H1 (cell line): ENCODE measurements at regions not wholly inside any gene's neighbourhood (a gene's known extent, or its start where the extent isn't known, plus 50 kb on each side); places are given as distances from the start of the nearest gene placed in this dataset.

Experiments
- CBX5 ChIP-seq: fragments of 300-800, 300-1000 bp; sonication (generic); IDR thresholded peaks from 2 replicates; pipeline ENCODE4 v1.7.1; 2016; ENCODE audit warnings: antibody characterized with exemption, low read length, low read depth
- CHD2 ChIP-seq: IDR thresholded peaks from 2 replicates; pipeline ENCODE4 v1.6.1; 2012; ENCODE audit warnings: low read length, improper control_type of control experiment
- JUND ChIP-seq: IDR thresholded peaks from 2 replicates; pipeline ENCODE4 v1.6.1; 2011; ENCODE audit warnings: mild to moderate bottlenecking, improper control_type of control experiment, low read length
- NRF1 ChIP-seq: IDR thresholded peaks from 2 replicates; pipeline ENCODE4 v1.6.1; 2011; ENCODE audit warnings: mild to moderate bottlenecking, low read depth, low read length, improper control_type of control experiment
- POLR2A ChIP-seq, 2 experiments: IDR thresholded peaks; 1 replicate in 1 of 2; 2 replicates in 1 of 2; pipeline ENCODE4 v1.6.1; 2011; ENCODE audit warnings: low read depth in 2 of 2, low read length in 2 of 2, mild to moderate bottlenecking in 2 of 2; ENCODE audit errors: control extremely low read depth in 1 of 2
- RAD21 ChIP-seq, 2 experiments: IDR thresholded peaks in 1 of 2; conservative IDR thresholded peaks in 1 of 2; 2 replicates each; pipeline ENCODE4 v1.6.1; 2011; ENCODE audit warnings: low read depth in 2 of 2, low read length in 2 of 2, improper control_type of control experiment in 1 of 2, inconsistent platforms in 1 of 2, mild to moderate bottlenecking in 1 of 2, moderate library complexity in 1 of 2
- SP1 ChIP-seq: IDR thresholded peaks from 2 replicates; pipeline ENCODE4 v1.6.1; 2011; ENCODE audit warnings: low read depth, low read length
- SP4 ChIP-seq: IDR thresholded peaks from 2 replicates; pipeline ENCODE4 v1.6.1; 2012; ENCODE audit warnings: low read length, inconsistent platforms
- SRF ChIP-seq: IDR thresholded peaks from 2 replicates; pipeline ENCODE4 v1.6.1; 2011; ENCODE audit warnings: mild to moderate bottlenecking, low read depth, low read length, moderate library complexity
- TAF1 ChIP-seq: IDR thresholded peaks from 2 replicates; pipeline ENCODE4 v1.6.1; 2011; ENCODE audit warnings: mild to moderate bottlenecking, low read depth, low read length
- TF ChIP-seq, protein P1 (sequence below), 3 experiments: IDR thresholded peaks; 1 replicate in 2 of 3; 2 replicates in 1 of 3; pipeline versions ENCODE4 v1.5.1 to v1.6.1; 2011; ENCODE audit warnings: low read length in 3 of 3, mild to moderate bottlenecking in 3 of 3, inconsistent platforms in 2 of 3, low read depth in 1 of 3, moderate library complexity in 1 of 3; ENCODE audit not compliant: insufficient read depth in 1 of 3; ENCODE audit errors: control extremely low read depth in 1 of 3

DNA sequence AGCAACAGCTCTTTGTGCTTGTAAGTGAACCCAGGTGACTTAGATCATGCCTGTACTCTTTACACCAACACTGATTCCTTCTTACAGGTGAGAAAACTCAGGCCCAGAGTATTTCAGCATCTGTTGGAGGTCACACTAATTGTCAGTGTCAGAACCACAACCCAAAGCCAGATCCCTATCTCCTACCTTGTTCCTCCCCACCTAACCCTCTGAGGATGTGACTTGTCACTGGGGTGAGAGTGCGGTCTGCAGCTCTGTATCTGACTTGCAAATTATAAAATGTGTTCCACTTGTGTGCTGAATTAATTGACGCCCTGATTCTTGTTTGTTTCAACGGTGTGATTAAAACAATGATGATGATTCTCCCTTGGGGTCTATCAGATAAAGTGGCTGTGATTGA lies 232.5 kb upstream of the KCNG1 start:
- no peak for TF ChIP-seq CHD2
- TF ChIP-seq TAF1 = no peak
- no peak for TF ChIP-seq SRF
- TF ChIP-seq CBX5 = no peak
- no peak for TF ChIP-seq SP4
- no peak for TF ChIP-seq POLR2A (IDR thresholded peaks at IDR 0.05; ENCODE audit: control extremely low read depth in 1 of 2, low read depth in 2 of 2, low read length in 2 of 2)
- no peak for TF ChIP-seq JUND
- TF ChIP-seq SP1 = no peak
- TF ChIP-seq RAD21 (IDR thresholded peaks at IDR 0.05 in 1 of 2, conservative IDR thresholded peaks at IDR 0.05 in 1 of 2; ENCODE audit: low read depth in 2 of 2, low read length in 2 of 2) = no peak
- TF ChIP-seq, protein P1, sequence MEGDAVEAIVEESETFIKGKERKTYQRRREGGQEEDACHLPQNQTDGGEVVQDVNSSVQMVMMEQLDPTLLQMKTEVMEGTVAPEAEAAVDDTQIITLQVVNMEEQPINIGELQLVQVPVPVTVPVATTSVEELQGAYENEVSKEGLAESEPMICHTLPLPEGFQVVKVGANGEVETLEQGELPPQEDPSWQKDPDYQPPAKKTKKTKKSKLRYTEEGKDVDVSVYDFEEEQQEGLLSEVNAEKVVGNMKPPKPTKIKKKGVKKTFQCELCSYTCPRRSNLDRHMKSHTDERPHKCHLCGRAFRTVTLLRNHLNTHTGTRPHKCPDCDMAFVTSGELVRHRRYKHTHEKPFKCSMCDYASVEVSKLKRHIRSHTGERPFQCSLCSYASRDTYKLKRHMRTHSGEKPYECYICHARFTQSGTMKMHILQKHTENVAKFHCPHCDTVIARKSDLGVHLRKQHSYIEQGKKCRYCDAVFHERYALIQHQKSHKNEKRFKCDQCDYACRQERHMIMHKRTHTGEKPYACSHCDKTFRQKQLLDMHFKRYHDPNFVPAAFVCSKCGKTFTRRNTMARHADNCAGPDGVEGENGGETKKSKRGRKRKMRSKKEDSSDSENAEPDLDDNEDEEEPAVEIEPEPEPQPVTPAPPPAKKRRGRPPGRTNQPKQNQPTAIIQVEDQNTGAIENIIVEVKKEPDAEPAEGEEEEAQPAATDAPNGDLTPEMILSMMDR (IDR thresholded peaks at IDR 0.05; ENCODE audit: control extremely low read depth in 1 of 3, insufficient read depth in 1 of 3, low read depth in 1 of 3, low read length in 3 of 3) = no peak
- no peak for TF ChIP-seq NRF1
